Colon (tissue), 2 donors: ENCODE measurements at regions not wholly inside any gene's neighbourhood (a gene's known extent, or its start where the extent isn't known, plus 50 kb on each side); places are given as distances from the start of the nearest gene placed in this dataset.
A peak's percentile ranks its signal among the peaks of the same experiment; 100 is the strongest.

Source experiments
- FAIRE-seq: peaks from 2 replicates; lab custom pipeline; 2012; peaks lifted over from hg19 to GRCh38; lab: Jason Lieb, UNC
- donor health status: control.
- donor health status: control.

DNA sequence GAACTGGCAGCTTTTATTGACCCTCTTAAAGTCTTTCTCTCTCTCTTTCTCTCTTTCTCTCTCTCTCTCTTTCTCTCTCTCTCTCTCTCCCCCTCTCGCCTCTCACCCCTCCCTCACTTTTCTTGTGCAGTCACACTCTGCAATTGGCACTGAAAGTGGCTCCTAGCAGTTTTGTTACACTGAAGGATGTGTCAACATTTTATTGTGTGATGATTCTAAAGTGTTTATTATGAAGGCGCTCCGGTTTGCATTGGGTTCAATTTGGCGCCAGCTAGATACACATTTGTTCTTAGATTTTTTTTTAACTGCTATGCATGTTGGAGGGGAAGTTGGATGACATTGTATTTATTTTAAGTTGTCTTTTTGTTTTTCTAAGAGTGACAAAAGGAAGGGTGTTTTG lies 64.0 kb upstream of the CHRM3 start:
- no peak for FAIRE-seq

GRCh38 chr1:239321877-239322276 lies 64.5 kb upstream of the CHRM3 start:
- FAIRE-seq = no peak

- peak; percentile 21 for FAIRE-seq
Observed at GRCh38 chr1:239317948-239318347, 68.4 kb upstream of the CHRM3 start.

- FAIRE-seq = no peak
Observed at GRCh38 chr1:239315631-239316217, 70.6 kb upstream of the CHRM3 start.

- no peak for FAIRE-seq
Observed at GRCh38 chr1:239311331-239311730, 75.0 kb upstream of the CHRM3 start.

DNA sequence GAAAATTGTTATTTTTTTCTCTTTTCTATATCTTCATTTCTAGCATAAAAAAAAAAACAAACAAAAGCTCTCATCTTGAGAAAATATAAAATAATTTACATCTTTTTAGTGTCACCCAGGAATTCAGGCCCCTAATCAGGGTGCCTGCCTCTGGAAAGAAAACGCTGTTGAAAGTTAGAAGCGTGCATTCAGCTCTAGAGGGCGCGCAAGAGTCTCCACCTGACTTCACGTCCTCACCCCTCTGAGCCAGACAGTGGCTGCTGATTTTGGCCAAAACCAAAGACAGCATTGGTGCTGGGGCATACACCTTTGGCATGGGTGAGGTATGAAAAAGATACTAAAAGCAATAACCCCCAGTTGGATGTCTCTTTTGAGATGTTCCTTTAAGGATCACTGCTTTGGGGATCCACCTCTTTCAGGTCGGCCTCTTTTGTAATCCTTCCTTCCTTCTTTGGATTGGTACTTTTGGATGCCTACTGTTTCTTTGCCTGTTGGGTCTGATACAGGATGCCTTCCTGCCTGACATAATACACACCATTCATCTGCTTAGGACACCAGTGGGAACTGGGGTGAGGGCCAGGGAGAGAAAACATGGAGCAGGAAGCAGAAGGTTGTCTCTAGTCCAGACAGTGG lies 77.6 kb upstream of the CHRM3 start:
- no peak for FAIRE-seq

- FAIRE-seq = peak; percentile 71
Observed at GRCh38 chr1:239307886-239308285, 78.5 kb upstream of the CHRM3 start.

- FAIRE-seq = no peak
Observed at GRCh38 chr1:239306426-239306825, 79.9 kb upstream of the CHRM3 start.

GRCh38 chr1:239303289-239303688 lies 83.1 kb upstream of the CHRM3 start:
- FAIRE-seq = no peak

GRCh38 chr1:239302696-239303095 lies 83.7 kb upstream of the CHRM3 start:
- no peak for FAIRE-seq

GRCh38 chr1:239301251-239301650 lies 85.1 kb upstream of the CHRM3 start:
- no peak for FAIRE-seq

GRCh38 chr1:239297910-239298309 lies 88.5 kb upstream of the CHRM3 start:
- no peak for FAIRE-seq

DNA sequence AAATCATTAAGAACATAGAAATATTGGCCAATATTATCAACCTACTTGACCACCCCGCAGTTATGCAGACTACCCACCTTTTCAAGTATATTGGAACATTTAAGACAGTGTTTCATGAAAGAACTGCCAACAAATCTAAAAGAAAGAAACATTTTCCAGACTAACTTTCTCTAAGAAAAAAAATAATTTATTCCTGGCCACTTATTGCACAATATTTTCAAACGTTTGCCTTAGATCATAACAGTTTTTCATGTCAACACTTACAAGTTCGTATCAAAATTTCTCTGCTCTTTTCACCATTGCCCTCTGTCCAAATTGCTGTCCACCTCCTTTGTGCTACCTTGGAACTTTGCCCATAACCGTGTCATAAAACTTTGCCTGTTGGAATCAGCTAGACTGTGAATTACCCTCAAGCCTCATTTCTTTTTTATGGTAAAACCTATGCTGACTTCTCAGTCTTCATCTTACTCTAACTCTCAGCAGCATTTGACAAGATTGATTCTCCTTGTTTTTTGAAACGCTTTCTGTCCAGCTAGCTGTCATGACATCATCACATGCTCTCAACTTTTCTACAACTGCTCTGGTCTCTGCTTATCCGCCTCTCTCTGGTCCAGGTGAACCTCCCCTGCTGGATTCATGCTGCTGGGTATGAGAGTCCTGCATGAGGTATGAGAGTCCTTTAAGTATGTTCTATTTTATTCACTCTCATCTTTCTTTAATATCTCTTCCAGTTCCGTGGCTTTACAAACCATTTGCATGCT lies 92.8 kb upstream of the CHRM3 start:
- FAIRE-seq = no peak

DNA sequence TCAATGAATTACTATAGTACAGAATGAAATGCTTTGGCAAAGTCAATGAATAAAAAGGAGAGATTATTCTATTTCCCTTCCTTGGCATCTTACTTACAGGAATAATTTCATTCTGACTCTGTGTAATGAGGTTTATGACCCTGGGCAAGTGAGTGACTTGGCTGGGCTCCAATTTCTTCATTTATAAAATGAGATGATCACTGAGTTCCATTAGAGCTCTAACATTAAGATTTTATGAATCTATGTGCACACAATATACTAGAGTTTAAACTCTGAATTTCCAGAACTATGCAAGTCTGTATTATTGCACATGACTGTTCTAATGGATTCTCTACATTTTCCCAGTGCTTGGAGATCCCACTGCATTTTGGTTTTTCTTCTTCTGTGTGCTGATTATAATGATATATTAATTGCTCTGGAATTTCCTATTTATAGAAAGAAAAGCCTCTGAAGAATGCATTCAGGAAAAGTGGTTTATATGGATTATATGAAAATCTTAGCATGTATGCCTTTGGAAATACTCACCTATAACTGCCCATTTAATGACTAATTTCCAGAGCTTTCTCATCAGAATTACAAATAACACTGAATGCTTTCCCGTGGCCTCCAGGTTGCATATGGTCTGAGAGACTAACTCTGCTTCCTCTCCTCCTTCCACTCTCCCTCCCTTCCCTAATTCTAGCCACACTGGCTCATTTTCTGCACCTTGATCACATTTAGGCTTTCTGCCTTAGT lies 97.4 kb upstream of the CHRM3 start:
- FAIRE-seq = no peak

GRCh38 chr1:239287296-239287695 lies 99.1 kb upstream of the CHRM3 start:
- FAIRE-seq = no peak

- FAIRE-seq = no peak
Observed at GRCh38 chr1:239283216-239283615, 103.2 kb upstream of the CHRM3 start.

DNA sequence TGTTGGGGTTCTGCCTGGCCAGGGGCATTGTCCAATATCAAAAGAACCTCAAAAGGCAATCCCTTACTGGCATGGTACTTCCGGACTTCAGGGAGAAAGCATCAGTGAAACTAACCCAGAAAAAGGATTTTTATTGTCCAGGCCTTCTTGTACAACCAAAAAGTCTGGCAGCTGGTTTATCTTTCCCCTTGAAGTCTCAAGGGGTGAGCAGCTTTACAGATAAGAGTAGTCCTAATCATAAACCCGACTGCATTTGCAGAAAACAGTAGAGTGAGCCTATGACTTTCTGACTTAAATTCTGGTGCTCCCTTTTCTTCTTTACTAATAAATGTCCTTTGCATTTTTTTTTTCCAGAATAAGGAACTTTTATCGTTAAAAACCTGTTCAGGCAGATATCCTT lies 104.0 kb upstream of the CHRM3 start:
- no peak for FAIRE-seq

DNA sequence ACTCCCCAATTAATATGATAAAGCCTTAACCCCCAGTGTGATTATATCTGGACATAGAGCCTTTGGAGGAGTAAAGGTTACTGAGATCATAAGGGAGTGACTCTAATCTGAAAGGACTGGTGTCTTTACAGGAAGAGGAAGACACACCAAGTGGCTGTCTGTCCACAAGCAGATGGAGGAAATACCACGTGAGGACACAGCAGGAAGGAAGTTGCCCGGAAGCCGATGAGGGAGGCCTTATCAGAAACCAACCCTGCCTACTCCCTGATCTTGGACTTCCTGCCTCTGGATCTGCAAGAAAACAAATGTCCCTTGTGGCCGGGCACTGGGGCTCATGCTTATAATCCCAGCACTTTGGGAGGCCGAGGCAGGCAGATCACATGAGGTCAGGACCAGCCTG lies 110.3 kb upstream of the CHRM3 start:
- no peak for FAIRE-seq

DNA sequence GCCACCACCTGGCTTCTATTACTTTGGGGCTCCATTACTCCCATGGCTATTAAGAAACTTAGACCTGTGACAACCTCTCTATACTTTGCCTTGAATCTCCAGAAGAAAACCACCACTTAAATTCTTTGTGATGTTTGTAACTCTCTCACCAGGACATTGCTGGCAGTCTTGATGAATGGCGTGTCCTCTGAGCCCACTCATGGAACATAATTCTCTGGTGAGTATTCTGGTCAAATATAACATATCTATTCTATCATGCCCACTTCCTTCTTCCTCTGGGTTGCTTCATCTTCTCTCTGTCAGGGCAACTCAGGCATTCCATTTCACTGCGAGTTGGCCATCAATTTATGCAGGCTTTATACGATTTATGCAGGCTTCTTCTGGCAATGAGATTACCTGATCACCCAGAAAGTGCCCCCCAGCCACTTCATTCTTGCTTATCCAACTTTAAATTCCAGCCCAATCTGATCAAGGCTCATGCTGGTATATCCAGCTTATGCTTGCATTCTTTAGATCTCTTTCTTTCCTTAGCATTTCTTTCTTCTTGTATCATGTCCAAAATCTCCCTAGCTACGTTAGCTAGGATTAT lies 112.0 kb upstream of the CHRM3 start:
- no peak for FAIRE-seq

DNA sequence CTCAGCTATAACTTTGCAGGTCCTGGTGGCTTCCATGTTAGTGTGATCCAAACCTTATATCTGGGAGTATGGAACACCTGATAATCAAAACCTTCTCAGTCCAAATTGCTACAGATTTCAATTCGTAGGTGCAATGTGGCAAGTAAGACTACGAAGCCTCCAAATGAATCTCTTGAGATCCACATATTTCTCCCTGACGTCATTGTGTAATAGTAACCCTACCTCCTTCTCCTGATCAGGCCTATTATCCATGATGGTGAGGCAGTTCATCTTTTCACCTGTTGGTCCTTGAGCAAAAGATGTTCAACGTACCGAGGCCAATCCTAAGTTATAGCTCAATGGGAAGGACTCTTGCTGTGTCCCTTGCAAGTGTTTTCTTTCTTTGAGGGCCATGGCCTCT lies 115.9 kb upstream of the CHRM3 start:
- FAIRE-seq = no peak

- no peak for FAIRE-seq
Observed at GRCh38 chr1:239269706-239270105, 116.7 kb upstream of the CHRM3 start.

- FAIRE-seq = no peak
Observed at GRCh38 chr1:239268941-239269340, 117.4 kb upstream of the CHRM3 start.

GRCh38 chr1:239268007-239268406 lies 118.4 kb upstream of the CHRM3 start:
- no peak for FAIRE-seq
